ENCODE measurements at regions not wholly inside any gene's neighbourhood (a gene's known extent, or its start where the extent isn't known, plus 50 kb on each side); places are given as distances from the start of the nearest gene placed in this dataset.
"Not testable (repeated sequence)": the region's sequence is repeated elsewhere in the genome, so short reads cannot be mapped to it uniquely, and the experiment has no call there.

DNA sequence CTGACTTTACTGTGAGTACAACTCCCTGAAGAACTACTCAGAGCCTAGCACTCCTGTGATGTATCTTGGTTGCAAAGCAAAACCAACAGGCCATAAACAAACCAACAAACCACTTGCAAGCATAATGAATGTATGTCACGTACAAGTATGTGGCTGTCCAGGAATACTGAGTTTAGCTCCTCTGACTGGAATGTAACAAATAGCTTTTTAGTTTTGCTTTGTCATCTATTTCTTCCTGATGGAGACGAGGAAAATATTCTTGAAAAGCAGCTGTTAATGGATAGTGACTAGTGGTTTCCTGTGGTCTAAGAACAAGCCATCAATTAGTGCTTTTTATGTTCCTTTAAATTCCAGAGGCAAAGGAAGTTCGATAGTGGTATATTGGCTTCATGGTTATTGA lies 101.9 kb upstream of the LY86 start:
- no peaks in the 10 kb centered on the region for H3K9me3 ChIP-seq (ENCODE audit: low read length)
- no peaks in the 10 kb centered on the region for H3K4me1 ChIP-seq (ENCODE audit: insufficient read depth, low read length)
- DNase-seq: no peak
- no peak overlapping the region for H3K27ac Mint-ChIP-seq
- H3K27ac ChIP-seq (ENCODE audit: low read depth, low read length): no peak overlapping the region
- H3K36me3 Mint-ChIP-seq: no peaks in the 10 kb centered on the region
- H3K9me3 Mint-ChIP-seq: no peaks in the 10 kb centered on the region
- no peak overlapping the region for H3K4me3 ChIP-seq (ENCODE audit: low read length)
- H3K4me1 Mint-ChIP-seq: no peaks in the 10 kb centered on the region
- POLR2A ChIA-PET: no interaction called here
- no peaks in the 10 kb centered on the region for H3K36me3 ChIP-seq (ENCODE audit: insufficient read depth, low read length)
- no peak overlapping the region for H3K4me3 Mint-ChIP-seq
- CTCF ChIA-PET: no interaction called here
- H3K27me3 Mint-ChIP-seq: peaks cover 7 to 12% of the 10 kb centered on the region in 2 donors
- no peaks in the 10 kb centered on the region for H3K27me3 ChIP-seq (ENCODE audit: insufficient read depth, low read length, poor library complexity, severe bottlenecking)

DNA sequence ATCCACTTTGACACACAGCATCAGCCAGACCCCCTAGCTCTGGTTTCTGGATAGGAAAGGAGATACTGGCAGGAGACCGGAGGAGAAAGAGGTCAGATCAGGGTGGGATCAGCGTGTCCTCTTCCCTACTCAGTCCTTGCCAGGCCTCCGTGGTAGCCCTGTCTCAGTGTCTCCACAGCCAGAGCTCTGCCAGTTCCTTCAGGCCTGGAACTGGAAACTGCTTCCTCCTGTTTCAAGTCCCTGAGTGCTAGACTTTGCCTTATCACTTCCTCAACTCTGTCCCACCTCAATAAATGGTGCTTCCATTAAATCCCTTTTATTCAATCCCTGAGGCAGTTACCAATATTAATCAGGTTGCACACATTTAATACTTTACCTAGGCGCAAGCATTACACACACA lies 96.8 kb upstream of the LY86 start:
- H3K4me1 ChIP-seq (ENCODE audit: insufficient read depth, low read length): no peaks in the 10 kb centered on the region
- H3K4me3 ChIP-seq (ENCODE audit: low read length): no peak overlapping the region
- H3K9me3 ChIP-seq (ENCODE audit: low read length): no peaks in the 10 kb centered on the region
- ChIA-PET POLR2A (no interaction called here), CTCF (no interaction called here)
- no peak for DNase-seq
- H3K27ac ChIP-seq (ENCODE audit: low read depth, low read length): no peak overlapping the region
- Mint-ChIP-seq H3K36me3 (no peaks in the 10 kb centered on the region), H3K4me3 (no peak overlapping the region), H3K27me3 (peaks cover 0 to 11% of the 10 kb centered on the region in 2 donors), H3K9me3 (no peaks in the 10 kb centered on the region), H3K27ac (no peak overlapping the region), H3K4me1 (peaks cover 11 to 16% (median 12%) of the 10 kb centered on the region in 3 donors)
- H3K36me3 ChIP-seq (ENCODE audit: insufficient read depth, low read length): no peaks in the 10 kb centered on the region
- no peaks in the 10 kb centered on the region for H3K27me3 ChIP-seq (ENCODE audit: insufficient read depth, low read length, poor library complexity, severe bottlenecking)

DNA sequence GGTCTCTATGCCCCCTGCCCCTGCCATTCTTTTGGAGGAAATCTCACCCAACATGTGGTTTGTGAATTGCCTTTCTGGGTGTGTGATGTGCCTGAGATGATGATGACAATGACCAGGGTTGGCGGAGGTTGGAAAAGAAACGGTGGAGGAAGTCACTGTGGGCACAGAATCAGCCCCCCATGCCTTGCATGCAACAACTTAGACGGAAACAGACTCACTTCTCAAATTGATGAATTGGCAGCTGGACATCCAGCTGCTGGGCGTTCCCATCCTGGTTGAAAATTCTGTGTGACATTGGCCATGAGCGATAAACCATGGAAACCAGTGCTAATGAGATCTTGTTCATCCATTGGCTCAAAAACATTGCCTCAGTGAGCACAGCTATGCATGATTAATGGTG lies 95.8 kb upstream of the LY86 start:
- no peak for DNase-seq
- Mint-ChIP-seq H3K4me1 (peaks cover 11 to 16% (median 12%) of the 10 kb centered on the region in 3 donors), H3K36me3 (no peaks in the 10 kb centered on the region), H3K4me3 (no peak overlapping the region), H3K27me3 (peaks cover 0 to 11% of the 10 kb centered on the region in 2 donors), H3K9me3 (no peaks in the 10 kb centered on the region), H3K27ac (no peak overlapping the region)
- POLR2A ChIA-PET: no interaction called here
- Histone ChIP-seq H3K9me3 (ENCODE audit: low read length) (no peaks in the 10 kb centered on the region), H3K27ac (ENCODE audit: low read depth, low read length) (no peak overlapping the region), H3K27me3 (ENCODE audit: insufficient read depth, low read length, poor library complexity, severe bottlenecking) (no peaks in the 10 kb centered on the region), H3K4me1 (ENCODE audit: insufficient read depth, low read length) (no peaks in the 10 kb centered on the region), H3K36me3 (ENCODE audit: insufficient read depth, low read length) (no peaks in the 10 kb centered on the region), H3K4me3 (ENCODE audit: low read length) (no peak overlapping the region)
- CTCF ChIA-PET: no interaction called here

DNA sequence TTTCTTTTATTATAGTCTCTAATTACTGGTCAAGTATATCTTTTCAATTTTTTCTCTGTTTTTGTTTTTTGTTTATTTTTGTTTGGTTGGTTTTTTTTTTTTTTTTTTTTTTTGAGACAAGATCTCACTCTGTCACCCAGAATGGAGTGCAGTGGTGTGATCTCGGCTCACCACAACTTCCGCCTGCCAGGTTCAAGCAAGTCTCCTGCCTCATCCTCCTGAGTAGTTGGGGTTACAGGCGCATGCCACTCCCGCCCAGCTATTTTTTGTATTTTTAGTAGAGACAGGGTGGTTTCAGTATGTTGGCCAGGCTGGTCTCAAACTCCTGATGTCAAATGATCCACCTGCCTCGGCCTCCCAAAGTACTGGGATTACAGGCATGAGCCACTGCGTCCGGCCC lies 94.4 kb upstream of the LY86 start:
- not testable (repeated sequence) for H3K27me3 ChIP-seq (ENCODE audit: insufficient read depth, low read length, poor library complexity, severe bottlenecking); H3K9me3 ChIP-seq (ENCODE audit: low read length); H3K36me3 ChIP-seq (ENCODE audit: insufficient read depth, low read length); H3K27ac ChIP-seq (ENCODE audit: low read depth, low read length); H3K4me3 ChIP-seq (ENCODE audit: low read length); H3K4me1 ChIP-seq (ENCODE audit: insufficient read depth, low read length); H3K9me3 Mint-ChIP-seq; H3K36me3 Mint-ChIP-seq
- ChIA-PET CTCF (interaction anchor here (0.7 kb wide), 1 partner anchor 900 kb away, joined by 3 read pairs; no protein-coding TSS in a partner anchor), POLR2A (interaction anchor here (0.7 kb wide), 1 partner anchor 19 kb away, joined by 8 read pairs; no protein-coding TSS in a partner anchor)
- peaks cover 11 to 16% (median 12%) of the 10 kb centered on the region in 3 donors for H3K4me1 Mint-ChIP-seq
- H3K27me3 Mint-ChIP-seq: peaks cover 3 to 18% of the 10 kb centered on the region in 2 donors
- DNase-seq: peak; percentile 24 to 67 (median 46)
- peak overlapping the region in 5 of 8 donors; percentile 34 to 61 (median 41) for H3K27ac Mint-ChIP-seq
- peak overlapping the region in 2 of 7 donors; percentile 4 to 10 for H3K4me3 Mint-ChIP-seq

DNA sequence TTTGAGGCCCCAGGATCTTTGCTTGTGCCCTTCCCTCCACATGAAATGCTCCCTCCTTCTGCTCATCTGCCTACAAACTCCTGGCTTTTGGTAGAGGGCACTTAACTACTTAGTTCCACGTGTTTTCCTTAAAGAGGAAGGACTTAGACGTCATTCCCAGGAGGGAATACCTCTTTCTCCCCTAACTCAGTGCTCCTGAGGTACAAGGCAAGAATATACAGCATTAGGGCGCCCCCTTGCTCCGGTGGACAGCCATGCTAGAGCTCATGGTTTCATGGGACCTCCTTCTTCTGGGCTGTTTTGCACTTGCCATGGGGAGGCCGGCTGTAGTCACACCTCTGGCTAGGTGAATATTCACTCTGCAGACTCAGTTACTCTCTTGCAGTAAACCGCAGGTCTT lies 93.8 kb upstream of the LY86 start:
- Histone ChIP-seq H3K36me3 (ENCODE audit: insufficient read depth, low read length) (no peaks in the 10 kb centered on the region), H3K27me3 (ENCODE audit: insufficient read depth, low read length, poor library complexity, severe bottlenecking) (no peaks in the 10 kb centered on the region), H3K9me3 (ENCODE audit: low read length) (no peaks in the 10 kb centered on the region), H3K4me3 (ENCODE audit: low read length) (no peak overlapping the region), H3K4me1 (ENCODE audit: insufficient read depth, low read length) (no peaks in the 10 kb centered on the region), H3K27ac (ENCODE audit: low read depth, low read length) (no peak overlapping the region)
- ChIA-PET POLR2A (no interaction called here), CTCF (interaction anchor here (0.7 kb wide), 1 partner anchor 899 kb away, joined by 3 read pairs; no protein-coding TSS in a partner anchor)
- Mint-ChIP-seq H3K4me1 (peaks cover 11 to 16% (median 12%) of the 10 kb centered on the region in 3 donors), H3K36me3 (no peaks in the 10 kb centered on the region), H3K27me3 (peaks cover 6 to 24% of the 10 kb centered on the region in 2 donors), H3K9me3 (no peaks in the 10 kb centered on the region), H3K27ac (peak overlapping the region in 4 of 8 donors; percentile 34 to 49 (median 38)), H3K4me3 (no peak overlapping the region)
- no peak for DNase-seq

DNA sequence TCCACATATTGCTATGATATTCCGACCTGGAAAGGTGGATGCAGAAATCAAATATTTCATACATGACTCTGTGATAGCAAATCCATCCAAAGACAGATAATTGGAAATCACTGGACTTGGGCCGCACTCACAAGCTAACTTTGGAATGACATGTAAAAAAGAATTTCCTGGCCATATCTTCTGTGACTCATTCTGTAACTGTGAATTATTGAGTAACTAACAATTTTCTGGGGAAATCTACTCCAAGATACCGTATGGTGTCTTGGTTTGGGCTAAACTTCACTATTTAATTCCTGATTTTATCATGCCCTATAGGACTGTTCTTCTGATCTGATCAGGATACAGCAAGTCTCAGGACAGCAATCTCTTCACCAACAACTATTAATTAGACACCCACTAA lies 92.7 kb upstream of the LY86 start:
- POLR2A ChIA-PET: no interaction called here
- Mint-ChIP-seq H3K27me3 (peaks cover 8 to 32% of the 10 kb centered on the region in 2 donors), H3K4me1 (peaks cover 11 to 16% (median 12%) of the 10 kb centered on the region in 3 donors), H3K27ac (no peak overlapping the region), H3K36me3 (no peaks in the 10 kb centered on the region), H3K4me3 (no peak overlapping the region), H3K9me3 (no peaks in the 10 kb centered on the region)
- H3K4me3 ChIP-seq (ENCODE audit: low read length): no peak overlapping the region
- no peaks in the 10 kb centered on the region for H3K36me3 ChIP-seq (ENCODE audit: insufficient read depth, low read length)
- no peaks in the 10 kb centered on the region for H3K9me3 ChIP-seq (ENCODE audit: low read length)
- CTCF ChIA-PET: no interaction called here
- no peaks in the 10 kb centered on the region for H3K4me1 ChIP-seq (ENCODE audit: insufficient read depth, low read length)
- DNase-seq: no peak
- H3K27ac ChIP-seq (ENCODE audit: low read depth, low read length): no peak overlapping the region
- no peaks in the 10 kb centered on the region for H3K27me3 ChIP-seq (ENCODE audit: insufficient read depth, low read length, poor library complexity, severe bottlenecking)

DNA sequence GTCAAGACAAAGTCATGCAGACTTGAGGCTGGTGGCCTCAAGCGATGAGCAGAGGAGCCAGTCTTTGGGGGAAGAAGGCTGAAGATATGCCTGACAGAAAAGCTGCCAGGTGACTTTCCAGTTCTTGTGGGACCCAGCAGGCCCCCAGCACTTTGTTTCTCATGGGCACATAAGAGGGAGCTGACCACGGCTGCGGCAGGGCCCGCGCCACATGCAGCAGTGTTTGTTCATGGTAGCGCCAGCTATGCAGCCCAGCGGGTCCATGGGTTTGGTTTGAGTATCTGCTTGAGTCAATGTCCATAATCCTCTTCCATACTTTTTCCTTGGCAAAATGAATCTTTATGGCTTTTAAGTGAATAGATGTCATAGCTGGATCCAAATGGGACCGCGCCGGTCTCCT lies 91.0 kb upstream of the LY86 start:
- H3K4me3 ChIP-seq (ENCODE audit: low read length): no peak overlapping the region
- ChIA-PET POLR2A (no interaction called here), CTCF (no interaction called here)
- H3K36me3 ChIP-seq (ENCODE audit: insufficient read depth, low read length): no peaks in the 10 kb centered on the region
- H3K9me3 Mint-ChIP-seq: no peaks in the 10 kb centered on the region
- no peaks in the 10 kb centered on the region for H3K27me3 ChIP-seq (ENCODE audit: insufficient read depth, low read length, poor library complexity, severe bottlenecking)
- no peak for DNase-seq
- no peaks in the 10 kb centered on the region for H3K4me1 ChIP-seq (ENCODE audit: insufficient read depth, low read length)
- peaks cover 11 to 31% of the 10 kb centered on the region in 2 donors for H3K27me3 Mint-ChIP-seq
- peaks cover 11 to 16% (median 12%) of the 10 kb centered on the region in 3 donors for H3K4me1 Mint-ChIP-seq
- peak overlapping the region in 1 of 8 donors; percentile 6 for H3K27ac Mint-ChIP-seq
- no peaks in the 10 kb centered on the region for H3K9me3 ChIP-seq (ENCODE audit: low read length)
- H3K4me3 Mint-ChIP-seq: no peak overlapping the region
- H3K36me3 Mint-ChIP-seq: no peaks in the 10 kb centered on the region
- H3K27ac ChIP-seq (ENCODE audit: low read depth, low read length): no peak overlapping the region

DNA sequence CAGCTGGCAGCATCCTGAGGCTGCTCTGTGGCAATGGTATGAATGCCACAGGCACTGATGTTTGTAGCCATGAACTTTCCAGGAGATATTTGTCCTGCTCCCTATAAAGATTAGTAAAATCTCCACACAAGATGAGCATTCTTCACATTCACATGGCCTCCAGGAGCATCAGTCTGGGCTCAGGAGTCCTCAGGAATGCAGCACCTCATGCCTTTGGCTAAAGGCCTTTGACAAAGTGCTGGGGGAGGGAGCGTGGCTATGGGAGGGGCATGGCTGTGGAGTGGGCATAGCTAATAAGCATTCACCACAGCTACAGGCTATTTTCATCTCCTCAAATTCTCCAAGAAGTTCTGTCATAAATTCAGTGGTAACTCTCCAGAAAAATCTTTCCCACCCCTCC lies 90.5 kb upstream of the LY86 start:
- Mint-ChIP-seq H3K4me1 (peaks cover 11 to 16% (median 12%) of the 10 kb centered on the region in 3 donors), H3K36me3 (no peaks in the 10 kb centered on the region), H3K4me3 (no peak overlapping the region), H3K9me3 (no peaks in the 10 kb centered on the region), H3K27ac (peak overlapping the region in 1 of 8 donors; percentile 30), H3K27me3 (peaks cover 11 to 32% of the 10 kb centered on the region in 2 donors)
- Histone ChIP-seq H3K36me3 (ENCODE audit: insufficient read depth, low read length) (no peaks in the 10 kb centered on the region), H3K4me1 (ENCODE audit: insufficient read depth, low read length) (no peaks in the 10 kb centered on the region), H3K27ac (ENCODE audit: low read depth, low read length) (no peak overlapping the region), H3K4me3 (ENCODE audit: low read length) (no peak overlapping the region), H3K9me3 (ENCODE audit: low read length) (no peaks in the 10 kb centered on the region), H3K27me3 (ENCODE audit: insufficient read depth, low read length, poor library complexity, severe bottlenecking) (no peaks in the 10 kb centered on the region)
- DNase-seq: no peak
- CTCF ChIA-PET: no interaction called here
- POLR2A ChIA-PET: no interaction called here

DNA sequence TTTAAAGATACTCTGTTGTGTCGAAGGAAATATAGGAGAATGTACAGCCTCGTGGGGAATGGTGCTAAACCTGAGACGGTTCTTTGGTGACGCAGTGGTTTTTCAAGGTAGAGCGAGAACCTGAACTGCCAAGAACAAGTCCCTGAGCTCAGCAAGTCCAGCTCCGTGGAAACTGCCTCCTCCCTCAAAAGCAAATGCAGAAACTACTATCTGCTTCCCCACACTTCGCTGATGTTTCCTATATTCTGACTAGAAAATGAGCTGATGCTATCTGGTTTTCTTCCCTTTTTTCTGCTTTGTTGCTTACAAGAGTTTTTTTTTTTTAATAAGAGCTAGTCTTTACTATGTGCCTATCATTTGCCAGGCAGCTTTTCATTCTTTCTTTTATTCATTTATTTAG lies 85.3 kb upstream of the LY86 start:
- CTCF ChIA-PET: no interaction called here
- Mint-ChIP-seq H3K4me1 (no peaks in the 10 kb centered on the region), H3K9me3 (no peaks in the 10 kb centered on the region), H3K27ac (no peak overlapping the region), H3K36me3 (no peaks in the 10 kb centered on the region), H3K4me3 (no peak overlapping the region), H3K27me3 (peaks cover 11 to 35% of the 10 kb centered on the region in 2 donors)
- H3K9me3 ChIP-seq (ENCODE audit: low read length): no peaks in the 10 kb centered on the region
- no peak for DNase-seq
- no peak overlapping the region for H3K4me3 ChIP-seq (ENCODE audit: low read length)
- H3K27me3 ChIP-seq (ENCODE audit: insufficient read depth, low read length, poor library complexity, severe bottlenecking): no peaks in the 10 kb centered on the region
- POLR2A ChIA-PET: no interaction called here
- H3K36me3 ChIP-seq (ENCODE audit: insufficient read depth, low read length): no peaks in the 10 kb centered on the region
- no peaks in the 10 kb centered on the region for H3K4me1 ChIP-seq (ENCODE audit: insufficient read depth, low read length)
- no peak overlapping the region for H3K27ac ChIP-seq (ENCODE audit: low read depth, low read length)
